NCI-H748 (cell line): ENCODE measurements at regions not wholly inside any gene's neighbourhood (a gene's known extent, or its start where the extent isn't known, plus 50 kb on each side); places are given as distances from the start of the nearest gene placed in this dataset.

Experiments
- DNase-seq: peaks from one replicate; lab custom pipeline; 2025; ENCODE audit not compliant: unreplicated experiment; lab: John Stamatoyannopoulos, UW

DNA sequence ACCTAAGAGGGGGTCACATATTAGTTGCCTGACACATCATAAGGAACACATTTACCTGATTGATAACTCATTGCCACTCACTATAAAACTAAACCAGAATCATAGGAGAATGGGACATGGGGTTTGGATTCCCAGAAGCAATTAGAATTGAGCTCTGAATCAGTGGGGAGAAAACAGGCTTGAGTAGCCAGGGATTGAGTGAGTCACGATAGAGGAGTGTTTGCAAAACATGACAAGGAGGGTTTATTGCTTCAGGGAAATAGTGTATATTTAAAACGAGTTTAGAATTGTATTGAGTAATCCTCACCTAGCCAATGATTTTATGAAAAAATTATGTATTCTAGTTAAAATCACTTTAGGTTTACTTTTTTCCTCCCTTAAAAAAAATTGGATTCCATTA lies 101.1 kb upstream of the THRB start:
- no peak for DNase-seq

DNA sequence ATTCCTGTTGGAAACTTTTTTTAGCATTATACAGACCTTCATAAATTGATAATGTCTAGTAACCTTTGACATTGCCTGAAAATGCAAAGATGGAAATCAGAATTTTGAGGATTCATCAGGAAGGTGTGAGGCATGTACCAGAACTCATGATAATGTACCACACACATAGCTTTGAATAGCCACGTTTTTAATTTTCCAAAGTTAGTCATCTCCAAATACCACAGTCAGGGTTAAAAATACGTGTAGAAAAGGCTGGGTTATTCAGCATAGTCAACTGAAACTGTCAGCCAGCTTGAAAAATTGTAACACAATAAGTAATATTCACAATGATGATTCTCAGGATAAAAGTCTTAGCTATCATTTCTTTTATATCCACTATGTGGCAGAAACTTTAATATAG lies 102.0 kb upstream of the THRB start:
- no peak for DNase-seq

- peak; percentile 83 for DNase-seq
Observed at GRCh38 chr3:24598695-24599470, 104.2 kb upstream of the THRB start.

- DNase-seq: no peak
Observed at GRCh38 chr3:24601066-24601939, 106.7 kb upstream of the THRB start.

GRCh38 chr3:24604215-24604614 lies 109.6 kb upstream of the THRB start:
- peak; percentile 20 for DNase-seq

GRCh38 chr3:24605511-24606028 lies 110.9 kb upstream of the THRB start:
- peak; percentile 79 for DNase-seq

DNA sequence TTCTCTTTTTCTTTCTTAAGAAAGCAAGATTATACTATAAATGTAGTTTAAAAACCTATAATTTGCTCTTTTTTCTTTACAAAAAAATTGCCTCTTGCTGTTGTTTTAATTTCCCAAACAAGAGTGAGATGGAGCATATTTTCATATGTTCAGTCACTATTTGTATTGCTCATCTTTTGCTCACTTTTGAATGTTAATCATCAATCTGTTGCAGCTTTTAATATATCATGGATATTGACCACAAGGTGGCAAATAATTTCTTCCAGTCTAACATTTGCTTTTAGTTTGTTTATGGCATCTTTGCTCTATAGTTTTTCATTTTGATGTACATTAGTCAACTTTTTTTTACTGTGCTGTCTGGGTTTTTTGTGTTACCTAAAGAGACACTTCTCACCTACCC lies 112.6 kb upstream of the THRB start:
- DNase-seq: no peak

GRCh38 chr3:24608701-24609390 lies 114.2 kb upstream of the THRB start:
- DNase-seq: no peak

DNA sequence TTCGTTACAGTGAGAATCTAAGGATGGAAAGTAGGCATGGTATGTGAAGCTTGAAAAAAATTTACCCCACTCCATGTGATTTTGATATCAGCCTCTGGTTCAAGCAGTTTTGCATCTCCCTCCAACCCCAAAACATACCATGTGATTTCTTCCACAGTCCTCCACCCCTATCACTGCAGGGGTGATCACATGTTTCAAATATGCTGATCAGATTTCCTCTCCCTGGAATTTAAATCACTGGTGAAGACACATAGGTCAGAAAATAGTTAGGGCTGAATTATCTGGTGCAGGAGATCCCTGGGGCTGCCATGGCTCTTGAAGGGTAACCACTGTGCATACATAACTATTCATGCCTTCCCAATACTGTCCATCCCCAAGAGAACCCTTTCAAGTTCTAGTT lies 119.7 kb upstream of the THRB start:
- DNase-seq: no peak

GRCh38 chr3:24615177-24615576 lies 120.5 kb upstream of the THRB start:
- no peak for DNase-seq

DNA sequence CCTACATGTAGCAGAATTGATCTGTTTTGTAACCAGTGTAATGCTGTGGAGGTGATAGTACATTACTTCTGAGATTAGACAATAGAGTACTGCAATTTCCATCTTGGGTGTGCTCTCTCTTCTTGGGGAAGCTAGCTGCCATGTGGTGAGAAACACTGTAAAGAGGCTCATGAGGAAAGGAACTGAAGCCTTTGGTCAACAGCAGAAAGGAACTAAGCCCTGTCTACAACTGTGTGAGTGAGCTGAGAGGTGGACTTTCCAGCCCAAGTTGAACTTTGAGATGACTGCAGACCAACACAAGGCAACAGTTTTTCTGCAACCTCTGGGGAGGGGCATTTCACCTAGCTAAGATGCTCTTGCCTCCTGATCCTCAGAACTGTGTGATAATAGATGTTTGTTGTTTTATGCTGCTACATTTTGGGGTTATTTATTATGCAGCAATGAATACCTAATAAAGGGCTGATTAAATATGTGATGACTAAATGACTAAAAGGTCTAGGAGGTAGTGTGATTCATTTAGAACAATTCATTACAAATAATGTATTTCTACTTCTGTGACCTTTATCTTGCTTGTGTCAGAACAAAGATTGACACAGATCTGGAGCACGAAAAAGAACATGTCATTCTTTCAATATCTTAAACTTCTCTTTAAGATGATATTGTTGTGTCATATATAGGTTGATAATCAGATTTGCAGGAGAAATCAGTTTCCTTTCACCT lies 121.6 kb upstream of the THRB start:
- no peak for DNase-seq

- DNase-seq: no peak
Observed at GRCh38 chr3:24622138-24622537, 127.5 kb upstream of the THRB start.

GRCh38 chr3:24622696-24623225 lies 128.1 kb upstream of the THRB start:
- DNase-seq: no peak

DNA sequence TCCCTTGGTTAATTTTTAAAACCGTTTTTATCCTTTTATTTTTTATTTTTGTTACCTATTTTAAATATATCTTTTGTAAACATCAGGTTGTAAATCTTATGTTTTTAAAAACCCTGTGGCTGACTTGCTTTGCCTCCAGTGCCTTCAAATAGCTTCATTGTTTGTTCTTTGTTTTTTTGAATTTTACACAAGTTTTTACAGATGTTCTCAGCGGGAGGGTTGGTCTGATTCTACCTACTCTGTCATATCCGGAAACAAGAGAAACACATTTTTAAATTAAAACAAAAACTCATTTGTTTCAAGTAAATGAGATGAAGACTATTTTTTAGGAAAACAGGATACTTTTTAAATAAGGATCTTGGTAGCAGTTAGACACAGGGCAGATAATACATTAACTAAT lies 129.0 kb upstream of the THRB start:
- DNase-seq: no peak

GRCh38 chr3:24624938-24625681 lies 130.5 kb upstream of the THRB start:
- DNase-seq: no peak

DNA sequence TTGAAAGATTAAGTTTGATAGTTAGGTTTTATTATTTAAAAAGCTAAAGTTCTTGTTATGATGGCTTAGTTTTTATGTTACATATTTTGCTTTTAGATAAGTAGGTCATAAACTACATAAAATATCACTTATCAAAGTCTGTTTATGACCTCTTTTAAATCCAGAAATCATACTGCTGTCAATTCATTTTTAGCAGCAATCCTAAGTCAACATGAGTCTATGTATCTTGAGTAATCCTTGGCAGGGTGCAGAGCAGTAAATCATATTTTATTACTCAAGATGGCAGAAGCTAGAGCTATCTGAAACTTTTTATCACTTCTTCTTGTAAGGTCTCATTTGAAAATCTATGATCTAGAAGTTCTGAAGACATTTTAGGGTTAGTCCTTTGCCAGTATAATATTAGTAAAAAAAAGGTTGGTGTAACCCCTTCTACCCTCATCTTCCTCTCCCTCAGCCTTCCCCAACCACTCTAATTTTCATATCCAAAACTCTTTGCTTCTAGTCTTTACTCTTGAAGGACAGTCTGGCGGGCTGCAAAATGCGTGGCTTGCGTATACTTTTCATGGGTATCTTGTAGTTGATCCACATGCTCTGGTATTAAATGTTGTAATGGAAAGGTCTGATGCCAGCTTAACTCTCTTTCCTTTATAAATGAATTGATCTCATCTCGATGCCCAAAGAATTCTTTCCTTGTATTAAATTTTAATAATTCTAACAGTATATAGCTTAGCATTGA lies 134.0 kb upstream of the THRB start:
- no peak for DNase-seq

GRCh38 chr3:24631481-24631880 lies 136.8 kb upstream of the THRB start:
- DNase-seq: no peak

- DNase-seq: no peak
Observed at GRCh38 chr3:24639061-24639460, 144.4 kb upstream of the THRB start.
